GM19467 (cell line): ENCODE measurements at regions not wholly inside any gene's neighbourhood (a gene's known extent, or its start where the extent isn't known, plus 50 kb on each side); places are given as distances from the start of the nearest gene placed in this dataset.
A peak's percentile ranks its signal among the peaks of the same experiment; 100 is the strongest.
"Not testable (repeated sequence)": the region's sequence is repeated elsewhere in the genome, so short reads cannot be mapped to it uniquely, and the experiment has no call there.

Source experiments
- ATAC-seq: cut with Tn5 transposase; IDR thresholded peaks from one replicate; pipeline ENCODE4 v1.9.1; 2021; ENCODE audit warnings: mild to moderate bottlenecking, moderate library complexity; ENCODE audit not compliant: unreplicated experiment

DNA sequence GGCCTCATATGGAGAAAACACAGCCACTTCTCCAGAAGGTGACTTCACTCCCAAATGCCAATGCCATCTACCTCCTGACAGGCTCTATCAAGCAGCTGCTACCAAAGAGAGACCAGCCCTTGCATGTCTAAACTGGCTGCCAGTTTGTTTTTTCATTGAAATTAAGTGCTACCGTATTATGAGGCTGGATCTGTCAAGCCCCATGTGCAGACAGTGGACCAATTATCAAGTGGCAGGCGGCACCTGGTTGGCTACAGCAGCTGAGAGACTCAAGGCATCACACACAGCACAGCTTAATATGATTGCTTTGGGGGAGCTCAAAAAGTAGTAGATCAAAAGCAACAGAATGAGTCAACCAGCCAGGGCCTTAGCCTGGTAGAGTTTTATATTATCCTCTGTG is 1293.0 kb upstream of the TENM4 start:
- ATAC-seq = no peak

DNA sequence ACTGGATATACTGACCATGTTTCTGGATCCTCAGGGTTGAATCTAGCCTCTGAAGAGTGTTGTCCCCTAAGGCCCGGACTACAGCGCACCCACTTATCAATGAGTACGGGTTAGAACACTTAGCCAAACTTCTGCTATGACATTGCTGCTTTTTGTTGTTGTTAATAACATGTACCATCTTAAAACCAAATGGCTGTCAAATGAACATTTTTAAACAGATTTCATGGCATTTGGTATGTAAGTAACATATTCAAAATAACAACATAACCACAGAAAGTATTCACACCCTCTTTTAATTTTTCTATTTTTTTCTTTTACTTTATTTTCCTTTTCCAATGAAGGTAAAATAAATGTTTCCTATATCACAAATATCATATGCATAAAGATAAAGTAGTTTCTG is 1292.5 kb upstream of the TENM4 start:
- no peak for ATAC-seq

DNA sequence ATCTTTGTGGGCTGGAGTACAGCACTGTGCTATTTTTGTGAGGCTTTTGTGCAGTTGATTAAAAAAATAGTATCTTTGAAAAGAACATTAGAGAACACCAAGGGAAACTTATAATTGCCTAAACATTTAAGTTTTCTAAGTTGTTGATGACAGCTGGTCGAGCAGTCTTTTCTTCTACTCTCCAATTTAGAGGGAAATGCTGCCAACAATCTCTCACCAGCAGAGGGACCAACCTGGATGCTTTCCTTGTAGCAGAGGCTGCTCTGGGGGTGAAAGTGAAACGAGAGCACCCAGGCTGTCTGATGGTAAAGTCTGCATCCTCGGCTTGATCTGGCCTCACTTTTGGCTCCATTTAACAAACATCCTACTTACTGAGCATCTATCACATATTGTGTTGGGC is 1286.5 kb upstream of the TENM4 start:
- ATAC-seq = peak; percentile 89

DNA sequence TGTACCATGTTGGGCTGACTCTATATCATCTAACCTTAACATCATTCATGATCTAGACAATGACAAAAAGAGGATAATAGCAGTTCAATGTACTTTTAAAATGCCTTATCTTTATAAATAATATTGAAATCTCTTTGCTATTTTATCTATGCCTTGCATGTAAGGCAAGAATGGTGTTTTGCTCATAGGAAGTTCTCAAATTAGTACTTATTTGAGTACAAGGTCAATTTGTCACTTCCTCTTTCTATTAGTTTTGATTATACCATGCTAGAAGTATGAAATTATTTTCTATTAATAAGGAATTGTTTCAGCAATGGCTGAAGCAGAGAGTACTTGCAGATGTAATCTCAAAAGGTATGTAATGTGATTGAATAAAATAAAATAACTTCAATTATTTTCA is 1285.4 kb upstream of the TENM4 start:
- no peak for ATAC-seq

DNA sequence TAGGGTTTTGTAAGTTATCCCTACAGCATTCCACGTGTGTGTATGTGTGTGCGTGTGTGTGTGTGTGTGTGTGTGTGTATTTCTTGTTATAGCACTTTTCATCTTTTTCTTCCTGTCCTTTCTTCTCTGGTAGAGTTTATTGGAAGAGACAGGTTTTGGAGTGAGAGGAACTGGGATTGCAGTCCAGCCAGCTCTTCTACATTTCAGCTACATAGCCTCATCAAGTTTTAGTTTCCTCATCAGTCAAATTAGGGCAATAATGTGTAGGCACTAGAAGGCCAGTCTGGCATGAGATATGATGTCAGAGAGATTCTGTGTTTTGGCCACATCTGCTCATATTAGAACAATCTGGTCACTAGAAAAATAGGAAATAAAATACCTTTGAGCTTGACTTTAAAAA is 1283.5 kb upstream of the TENM4 start:
- no peak for ATAC-seq

DNA sequence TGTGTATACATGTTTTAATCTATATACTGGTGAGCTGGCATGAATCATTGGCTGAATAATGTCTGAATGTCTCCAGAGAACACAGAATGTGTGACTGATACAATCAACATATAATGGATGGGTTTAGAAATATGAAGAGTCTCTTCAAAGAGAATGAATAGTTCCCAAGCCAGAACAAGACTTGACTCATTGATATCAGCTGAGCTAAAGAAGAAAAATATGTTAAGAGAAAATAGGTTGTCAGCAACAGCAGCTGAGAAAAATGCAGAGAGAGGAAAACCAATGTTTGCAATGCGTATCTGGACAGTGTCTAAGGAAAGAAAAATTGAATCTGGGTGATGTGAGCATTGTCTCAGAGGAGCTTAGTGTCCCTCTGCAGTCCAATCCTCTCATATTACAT is 1281.8 kb upstream of the TENM4 start:
- ATAC-seq = no peak

DNA sequence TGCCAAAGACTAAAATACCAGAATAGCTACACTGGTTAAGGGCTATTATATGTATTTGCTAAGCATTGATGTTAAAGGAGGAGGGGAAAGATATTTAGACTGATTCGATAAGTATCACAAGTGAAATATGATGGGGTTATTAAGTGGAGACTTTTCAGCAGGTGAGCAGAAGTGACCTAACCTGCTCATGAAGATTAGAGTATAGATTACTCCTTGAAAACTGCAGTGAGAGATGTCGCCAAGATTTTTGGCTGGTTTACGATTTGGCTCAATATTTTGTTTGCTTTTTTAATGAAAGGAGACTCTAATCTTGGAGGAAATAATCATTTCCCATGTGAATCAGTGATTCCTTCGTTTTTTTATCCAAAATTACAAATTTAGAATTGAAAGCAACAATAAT is 1279.5 kb upstream of the TENM4 start:
- no peak for ATAC-seq

DNA sequence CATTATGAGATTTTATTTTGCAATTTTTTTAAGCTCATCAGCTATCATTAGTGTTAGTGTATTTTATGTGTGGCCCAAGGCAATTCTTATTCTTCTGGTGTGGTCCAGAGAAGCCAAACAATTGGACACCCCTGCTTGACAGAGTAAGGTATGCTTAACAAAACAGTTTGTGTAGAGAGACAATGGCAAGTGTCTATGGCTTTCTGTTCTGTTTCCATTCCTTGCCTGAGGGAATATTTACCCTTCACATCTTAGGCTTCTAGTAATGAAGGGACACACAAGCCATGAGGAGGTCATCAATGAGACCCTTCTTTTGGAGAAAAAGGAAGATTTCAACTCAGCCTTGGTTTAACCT is 1278.4 kb upstream of the TENM4 start:
- no peak for ATAC-seq

DNA sequence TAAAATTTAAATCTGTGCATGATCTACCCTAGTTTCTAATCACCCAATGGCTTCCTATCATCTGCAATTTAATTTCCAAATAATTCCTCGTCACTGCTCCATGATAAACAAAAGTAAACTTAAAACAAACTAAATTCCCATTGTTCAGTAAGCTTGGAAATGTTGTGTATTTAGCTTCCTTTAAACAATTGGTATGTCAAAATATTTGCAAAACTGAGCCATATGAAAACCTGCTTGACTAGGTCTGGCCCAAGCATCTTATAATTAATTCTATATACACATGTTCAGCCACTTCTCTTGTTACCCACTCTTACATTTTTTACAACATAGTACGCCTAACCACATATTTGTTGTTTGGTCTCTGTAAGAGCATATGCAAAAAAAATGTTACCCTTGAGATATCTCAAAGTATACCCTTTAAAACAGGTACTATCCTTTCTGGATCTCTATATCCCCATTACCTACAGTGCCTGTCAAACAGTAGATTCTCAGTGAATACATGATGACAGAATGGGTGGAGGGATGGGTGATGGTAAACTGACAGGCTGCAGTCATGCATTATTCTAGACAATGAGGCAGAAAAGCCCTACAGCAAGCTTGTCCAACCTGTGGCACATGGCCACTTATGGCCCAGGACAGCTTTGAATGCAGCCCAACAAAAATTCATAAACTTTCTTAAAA is 1277.9 kb upstream of the TENM4 start:
- no peak for ATAC-seq

DNA sequence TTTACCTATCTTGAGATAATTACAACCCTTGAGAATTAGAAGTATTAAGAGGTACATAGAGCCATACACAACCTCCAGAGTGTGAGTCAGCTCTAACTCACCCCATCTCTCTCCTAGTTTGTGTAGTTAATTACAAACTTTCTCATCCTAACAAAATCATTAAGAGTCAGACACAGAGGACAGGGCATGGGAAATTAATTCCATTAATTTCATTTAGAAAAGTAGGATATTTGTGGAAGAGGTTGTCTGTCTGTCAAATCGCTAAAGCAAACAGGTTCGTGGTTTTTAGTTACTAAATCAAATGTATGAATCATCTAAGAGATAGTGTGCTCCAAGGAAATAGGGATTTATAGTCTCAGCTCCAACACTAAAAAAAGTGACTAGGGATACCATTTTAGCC is 1261.4 kb upstream of the TENM4 start:
- ATAC-seq = no peak

DNA sequence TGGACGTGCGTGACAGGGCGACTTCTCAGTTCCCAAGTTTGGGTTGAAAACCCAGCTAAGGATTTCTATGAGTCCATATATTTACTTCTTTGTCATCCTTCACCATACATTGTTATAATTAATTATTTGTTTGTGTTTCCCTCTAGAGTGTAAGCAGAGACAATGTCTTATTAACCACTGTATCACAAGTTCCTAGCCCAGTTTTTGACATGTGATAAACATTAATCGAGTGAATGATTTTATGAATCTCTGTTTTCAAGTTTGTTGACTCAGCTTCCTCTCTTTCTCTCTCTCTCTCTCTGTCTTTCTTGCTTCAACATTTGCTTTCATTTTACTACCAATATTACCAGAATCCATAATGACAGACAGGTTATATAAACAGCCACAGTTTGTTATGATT is 1259.6 kb upstream of the TENM4 start:
- ATAC-seq = no peak

DNA sequence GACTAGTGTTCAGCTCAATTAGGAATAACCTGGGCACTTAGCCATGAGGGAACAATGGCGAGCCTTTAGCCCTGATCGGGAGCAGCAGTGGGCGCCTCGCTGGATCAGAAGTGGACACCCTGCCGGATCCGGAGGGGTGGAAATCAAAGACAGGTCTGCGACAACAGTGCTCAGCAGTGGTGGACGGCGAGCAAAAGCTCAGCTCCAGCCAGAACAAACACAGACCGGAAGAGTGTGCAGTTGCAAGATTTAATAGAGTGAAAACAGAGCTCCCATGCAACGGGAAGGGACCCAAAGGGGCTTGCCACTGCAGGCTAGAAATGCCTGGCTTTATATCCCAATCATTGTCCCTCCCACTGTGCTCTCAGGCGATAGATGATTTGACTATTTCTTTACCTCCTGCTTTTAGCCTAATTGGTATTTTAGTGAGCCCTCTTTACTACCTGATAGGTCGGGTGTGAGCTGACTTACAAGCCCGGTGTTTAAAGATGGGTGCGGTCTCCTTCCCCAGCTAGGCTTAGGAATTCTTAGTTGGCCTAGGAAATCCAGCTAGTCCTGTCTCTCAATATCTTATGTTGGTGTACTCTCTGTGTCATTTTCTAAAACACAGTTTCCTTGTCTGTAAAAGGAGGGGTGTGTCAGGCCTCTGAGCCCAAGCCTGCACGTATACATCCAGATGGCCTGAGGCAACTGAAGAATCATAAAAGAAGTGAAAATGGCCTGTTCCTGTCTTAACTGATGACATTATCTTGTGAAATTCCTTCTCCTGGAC is 1258.8 kb upstream of the TENM4 start:
- not testable (repeated sequence) for ATAC-seq

DNA sequence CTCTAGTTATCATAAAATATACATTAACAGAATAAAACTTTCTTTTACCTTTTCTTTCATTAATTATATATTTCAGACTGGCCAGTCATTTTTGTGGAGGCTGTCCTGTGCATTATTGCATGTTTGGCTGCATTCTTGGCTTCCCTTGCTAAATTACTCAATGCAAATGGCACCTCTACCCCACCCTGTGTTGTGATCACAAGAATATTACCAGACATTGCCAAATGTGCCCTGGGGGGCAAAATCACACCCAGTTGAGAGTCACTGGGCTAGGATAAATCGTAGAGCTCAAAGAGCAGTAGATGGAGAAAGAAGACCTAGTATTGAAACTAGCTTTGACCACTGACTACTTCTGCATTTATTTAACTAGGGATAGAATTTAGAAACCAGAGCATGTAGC is 1257.8 kb upstream of the TENM4 start:
- ATAC-seq = no peak

DNA sequence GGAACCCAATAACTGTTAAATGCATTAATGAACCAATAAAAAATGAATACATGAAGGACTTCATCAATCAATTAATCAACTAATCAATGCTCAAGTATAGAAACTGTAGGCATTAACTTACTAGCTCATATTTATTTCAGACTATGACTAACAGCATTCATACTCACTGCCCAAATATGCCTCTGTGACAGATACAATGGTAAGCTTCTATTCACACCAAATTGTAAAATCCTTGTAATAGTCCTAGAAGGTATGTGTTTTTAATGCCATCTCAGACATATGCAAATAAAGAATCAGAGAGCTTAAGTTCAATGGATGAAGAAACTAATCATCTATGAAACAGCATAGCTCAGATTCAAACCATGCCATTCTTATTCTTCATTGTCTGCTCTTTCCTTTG is 1253.6 kb upstream of the TENM4 start:
- ATAC-seq = no peak

DNA sequence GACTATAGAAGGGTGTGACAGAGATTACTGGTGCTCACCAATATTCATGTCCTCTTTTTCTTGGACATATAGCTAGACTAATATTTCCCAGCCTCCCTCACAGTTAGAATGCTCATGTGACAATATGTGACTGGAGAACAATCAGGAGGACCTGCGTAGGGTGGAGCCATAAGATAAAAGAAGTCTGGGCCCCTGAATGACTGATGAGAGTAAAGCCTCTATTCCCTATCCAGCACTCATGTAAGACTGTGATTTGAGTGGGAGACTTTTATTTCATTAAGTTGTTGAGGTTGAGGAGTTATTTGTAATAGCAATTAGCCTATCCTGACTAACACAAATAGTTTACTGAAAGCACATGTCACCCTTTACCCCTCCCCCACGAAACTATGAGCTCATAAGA is 1247.1 kb upstream of the TENM4 start:
- ATAC-seq = no peak

DNA sequence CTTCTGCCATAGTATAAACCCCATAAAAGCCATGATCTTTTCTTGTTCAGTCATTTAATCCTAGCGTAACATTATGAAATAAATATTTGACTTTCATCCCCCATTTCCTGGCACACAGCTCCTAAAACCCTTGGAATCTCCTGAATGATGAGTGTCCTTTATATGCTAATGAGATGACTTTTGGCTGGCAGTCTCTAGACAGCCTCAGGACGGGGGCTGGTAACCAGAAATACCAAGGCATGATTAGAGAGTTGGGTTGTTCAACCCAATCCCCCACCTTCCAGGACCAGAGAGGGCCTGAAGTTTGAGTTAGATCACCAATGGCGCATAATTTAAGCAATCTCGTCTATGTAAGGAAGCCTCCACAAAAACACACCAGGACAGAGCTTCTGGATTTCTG is 1246.1 kb upstream of the TENM4 start:
- no peak for ATAC-seq

DNA sequence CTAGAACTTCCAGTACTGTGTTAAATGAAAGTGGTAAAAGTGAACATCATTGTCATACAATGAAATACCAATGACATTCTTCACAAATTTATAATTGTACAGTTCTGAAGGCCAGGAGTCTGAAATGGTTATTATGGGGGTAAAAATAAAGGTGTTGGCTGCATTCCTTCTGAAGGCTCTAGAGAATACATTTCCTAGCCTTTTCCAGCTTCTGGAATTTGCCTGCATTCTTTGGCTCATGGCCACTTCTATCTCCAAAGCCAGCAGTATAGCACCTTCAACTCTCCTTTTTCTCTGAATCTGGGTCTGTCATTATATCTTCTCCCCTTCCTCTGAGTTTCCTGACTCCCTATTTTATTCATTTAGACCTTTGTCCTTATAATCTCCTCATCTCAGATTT is 1232.7 kb upstream of the TENM4 start:
- no peak for ATAC-seq

DNA sequence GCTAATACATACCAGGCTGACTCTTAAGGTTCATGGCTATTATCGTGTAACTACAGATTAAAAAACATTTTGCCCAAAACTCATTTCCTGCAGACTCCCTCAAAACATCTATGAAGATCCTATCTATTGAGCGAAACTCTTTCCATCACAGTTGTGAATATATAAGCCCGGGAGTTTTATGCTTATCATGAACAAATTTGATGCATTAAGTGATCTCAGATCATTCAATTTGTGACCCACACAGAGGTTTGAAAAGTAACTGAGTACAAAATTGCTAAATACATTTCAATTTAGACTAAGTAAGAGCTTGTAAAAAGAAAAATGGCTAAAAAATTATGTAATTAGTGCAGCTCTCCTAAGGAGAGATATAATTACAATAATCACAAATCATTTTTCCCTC is 1228.8 kb upstream of the TENM4 start:
- no peak for ATAC-seq

DNA sequence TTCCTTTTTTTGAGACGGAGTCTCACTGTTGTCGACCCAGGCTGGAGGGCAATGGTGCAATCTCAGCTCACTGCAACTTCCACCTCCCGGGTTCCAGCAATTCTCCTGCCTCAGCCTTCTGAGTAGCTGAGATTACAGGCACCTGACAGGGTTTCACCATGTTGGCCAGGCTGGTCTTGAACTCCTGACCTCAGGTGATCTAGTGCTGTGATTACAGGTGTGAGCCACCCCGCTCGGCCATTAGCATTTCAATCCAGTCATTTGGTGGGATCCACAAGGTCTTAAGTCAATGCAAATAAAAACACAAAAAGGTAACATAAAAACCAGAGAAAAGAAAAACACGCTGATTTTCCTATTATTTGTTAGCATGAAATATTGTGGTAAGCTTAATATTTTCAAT is 1227.2 kb upstream of the TENM4 start:
- no peak for ATAC-seq

DNA sequence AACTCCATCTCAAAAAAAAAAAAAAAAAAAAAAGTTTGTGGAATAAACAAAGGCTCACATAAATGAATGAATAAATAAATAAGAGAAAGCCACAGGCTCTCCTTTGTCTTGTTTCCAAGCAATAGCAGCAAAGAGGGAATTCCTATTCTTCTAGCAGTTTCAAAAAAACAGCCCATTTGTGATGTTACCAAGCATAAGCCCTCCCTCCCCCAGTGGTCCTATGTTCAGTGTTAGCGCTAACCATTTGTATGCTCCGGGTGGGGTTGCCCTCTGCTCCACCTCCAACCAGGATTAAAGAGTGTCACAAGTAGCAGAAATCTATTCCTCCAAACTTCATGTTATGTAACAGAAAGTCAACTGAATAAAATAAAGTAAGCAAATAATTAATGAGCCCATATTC is 1215.0 kb upstream of the TENM4 start:
- no peak for ATAC-seq

DNA sequence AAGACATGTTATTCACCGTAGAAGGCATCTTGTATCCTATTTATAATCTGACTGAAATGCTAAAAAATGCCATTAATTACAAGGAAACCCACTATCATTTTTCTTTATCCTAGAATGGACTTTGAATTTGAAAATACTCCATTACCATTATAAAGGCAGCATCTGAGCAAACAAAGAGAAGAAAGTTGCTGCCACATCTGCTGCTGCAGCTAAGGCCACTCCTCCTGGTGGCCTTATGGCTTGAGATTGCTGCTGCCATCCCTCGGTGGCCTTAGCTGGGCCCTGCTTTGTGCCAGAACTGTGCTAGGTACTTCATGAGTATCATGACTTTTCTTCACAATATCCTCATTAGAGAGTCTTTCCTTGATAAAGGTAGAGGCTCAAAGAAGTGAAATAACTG is 1210.1 kb upstream of the TENM4 start:
- no peak for ATAC-seq

DNA sequence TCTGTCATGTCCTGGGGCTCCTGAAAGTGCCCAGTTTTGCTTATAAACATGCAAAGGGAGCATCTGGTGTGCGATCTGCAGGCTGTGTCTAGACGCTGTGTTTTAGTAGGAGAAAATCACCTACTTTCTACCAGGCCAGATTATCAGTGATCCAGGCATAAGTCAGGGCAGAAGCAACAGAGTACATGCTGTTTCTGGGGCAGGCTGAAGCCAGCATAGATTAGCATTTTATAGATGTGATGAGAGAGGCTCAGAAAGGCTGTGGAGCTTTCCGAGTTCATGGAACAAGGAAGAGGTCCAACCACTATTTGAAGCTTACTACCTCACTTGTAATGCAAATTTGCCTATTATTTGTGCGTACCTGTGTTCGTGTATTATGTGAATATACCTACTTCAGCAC is 1208.4 kb upstream of the TENM4 start:
- ATAC-seq = no peak

DNA sequence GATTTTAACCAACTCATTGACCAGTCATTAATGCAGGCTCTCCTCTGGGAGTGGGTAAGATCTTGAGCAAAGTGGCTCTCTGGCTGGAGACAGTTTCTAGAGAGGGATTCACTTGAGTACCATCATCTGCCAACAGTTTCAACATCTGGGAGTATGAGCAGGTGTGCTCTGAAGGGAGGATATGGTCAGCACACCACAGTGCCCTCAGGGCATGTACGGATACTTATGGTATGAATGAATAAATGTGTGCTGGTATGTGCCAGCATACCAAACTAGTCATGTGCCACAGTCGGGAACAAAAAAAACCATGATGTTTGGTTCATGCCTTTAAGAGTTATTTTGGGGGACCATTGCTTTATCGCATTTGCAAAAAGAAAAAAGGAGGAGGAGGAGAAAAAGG is 1197.5 kb upstream of the TENM4 start:
- no peak for ATAC-seq
